H1 (cell line): ENCODE measurements at regions not wholly inside any gene's neighbourhood (a gene's known extent, or its start where the extent isn't known, plus 50 kb on each side); places are given as distances from the start of the nearest gene placed in this dataset.

Experiments
- CTCF ChIA-PET: fragments of 300-600 bp; sonication (Branson Sonifier 250); formaldehyde crosslinking; loops from one replicate; lab custom pipeline; 2021; ENCODE audit not compliant: partially characterized antibody; lab: Charles Lee
- POLR2A ChIA-PET: fragments of 300-600 bp; sonication (Branson Sonifier 250); formaldehyde crosslinking; loops from one replicate; lab custom pipeline; 2021; ENCODE audit warnings: inconsistent platforms; ENCODE audit not compliant: partially characterized antibody; lab: Charles Lee
- DNase-seq, 2 experiments: peaks; one replicate each; pipeline versions ENCODE4 v3.0.0 to v3.0.0-alpha.2; 2010 to 2022; ENCODE audit warnings: low spot score in 2 of 2, low read depth in 1 of 2, mixed read lengths in 1 of 2
- FAIRE-seq: peaks from 2 replicates; lab custom pipeline; 2011; peaks lifted over from hg19 to GRCh38; lab: Jason Lieb, UNC
- H2AFZ ChIP-seq: 2 replicates; pipeline ENCODE4 v1.8.1; 2012; ENCODE audit warnings: low read length, inconsistent platforms
- H2AK5ac ChIP-seq: 2 replicates; pipeline ENCODE4 v1.6.1; 2013; ENCODE audit warnings: low read depth, low read length
- H2BK120ac ChIP-seq: replicated peaks from 2 replicates; pipeline ENCODE3; 2013; ENCODE audit warnings: low read depth, low read length, inconsistent platforms
- H2BK12ac ChIP-seq: 2 replicates; pipeline ENCODE4 v1.6.1; 2013; ENCODE audit warnings: low read depth, low read length
- H2BK15ac ChIP-seq: 2 replicates; pipeline ENCODE4 v1.6.1; 2013; ENCODE audit warnings: low read length
- H2BK20ac ChIP-seq: 2 replicates; pipeline ENCODE4 v1.6.1; 2013; ENCODE audit warnings: low read length
- H2BK5ac ChIP-seq: 2 replicates; pipeline ENCODE4 v1.6.1; 2013; ENCODE audit warnings: low read depth, low read length
- H3K14ac ChIP-seq: 2 replicates; pipeline ENCODE4 v1.6.1; 2013; ENCODE audit warnings: inconsistent platforms; ENCODE audit not compliant: insufficient read length
- H3K18ac ChIP-seq: 2 replicates; pipeline ENCODE4 v1.6.1; 2013; ENCODE audit warnings: low read length; ENCODE audit errors: extremely low read depth
- H3K23ac ChIP-seq: 2 replicates; pipeline ENCODE4 v1.6.1; 2013; ENCODE audit warnings: inconsistent platforms; ENCODE audit not compliant: insufficient read length
- H3K23me2 ChIP-seq: 2 replicates; pipeline ENCODE4 v1.6.1; 2013; ENCODE audit warnings: low read depth, low read length
- H3K27ac ChIP-seq: 2 replicates; pipeline ENCODE4 v1.6.1; 2011; ENCODE audit warnings: low read depth, low read length, inconsistent platforms
- H3K27me3 ChIP-seq, 4 experiments: replicated peaks in 1 of 4; 1 replicate in 1 of 4; 2 replicates in 3 of 4; pipeline versions ENCODE4 v1.6.1 to v1.8.1; 2011 to 2013; ENCODE audit warnings: low read length in 3 of 4, mild to moderate bottlenecking in 3 of 4, inconsistent platforms in 2 of 4, mixed read lengths in 2 of 4, moderate library complexity in 1 of 4; ENCODE audit not compliant: control insufficient read depth in 3 of 4, insufficient read depth in 3 of 4; ENCODE audit errors: extremely low read depth in 1 of 4
- H3K36me3 ChIP-seq, 4 experiments: 2 replicates each; pipeline versions ENCODE4 v1.6.1 to v1.8.1; 2011 to 2013; ENCODE audit warnings: mild to moderate bottlenecking in 4 of 4, low read length in 3 of 4, moderate library complexity in 2 of 4, control low read depth in 1 of 4, inconsistent platforms in 1 of 4; ENCODE audit not compliant: insufficient read depth in 4 of 4, control insufficient read depth in 2 of 4
- H3K4ac ChIP-seq: replicated peaks from 2 replicates; pipeline ENCODE3; 2013; ENCODE audit warnings: low read length, low read depth, mixed read lengths, inconsistent platforms; ENCODE audit not compliant: insufficient read length
- H3K4me1 ChIP-seq, 4 experiments: replicated peaks in 1 of 4; 1 replicate in 1 of 4; 2 replicates in 3 of 4; pipeline versions ENCODE4 v1.6.1 to v1.8.1; 2011 to 2013; ENCODE audit warnings: low read length in 3 of 4, inconsistent platforms in 2 of 4, mixed read lengths in 1 of 4; ENCODE audit not compliant: insufficient read depth in 4 of 4, control insufficient read depth in 3 of 4
- H3K4me2 ChIP-seq, 2 experiments: 2 replicates each; pipeline versions ENCODE4 v1.6.1 to v1.8.1; 2011 to 2013; ENCODE audit warnings: low read depth in 2 of 2, low read length in 2 of 2, control low read depth in 1 of 2, inconsistent platforms in 1 of 2, mild to moderate bottlenecking in 1 of 2; ENCODE audit not compliant: insufficient read depth in 1 of 2
- H3K4me3 ChIP-seq, 4 experiments: fragments of 200-600, 300-600 bp in 1 of 4; sonication (generic), shearing (Covaris generic), sonication (Bioruptor Twin) in 1 of 4; 2 replicates each; pipeline versions ENCODE4 v1.5.1 to v1.8.1; 2011 to 2016; ENCODE audit warnings: low read length in 4 of 4, low read depth in 3 of 4, control low read depth in 2 of 4, inconsistent platforms in 2 of 4, mild to moderate bottlenecking in 2 of 4, mixed read lengths in 1 of 4, moderate library complexity in 1 of 4; ENCODE audit not compliant: insufficient read depth in 2 of 4; ENCODE audit errors: extremely low read depth in 1 of 4
- H3K56ac ChIP-seq: replicated peaks from 2 replicates; pipeline ENCODE3; 2013; ENCODE audit warnings: low read depth, mild to moderate bottlenecking, mixed read lengths, low read length, inconsistent platforms; ENCODE audit not compliant: insufficient read length
- H3K79me1 ChIP-seq: 2 replicates; pipeline ENCODE4 v1.6.1; 2013; ENCODE audit warnings: low read depth, low read length, control low read depth
- H3K79me2 ChIP-seq, 2 experiments: 2 replicates each; pipeline versions ENCODE4 v1.6.1 to v1.8.1; 2012 to 2013; ENCODE audit warnings: low read length in 2 of 2, mild to moderate bottlenecking in 2 of 2, inconsistent platforms in 1 of 2; ENCODE audit not compliant: insufficient read depth in 2 of 2, control insufficient read depth in 1 of 2
- H3K9ac ChIP-seq, 4 experiments: replicated peaks in 1 of 4; 1 replicate in 1 of 4; 2 replicates in 3 of 4; pipeline versions ENCODE4 v1.6.1 to v1.8.1; 2011 to 2013; ENCODE audit warnings: low read depth in 3 of 4, low read length in 3 of 4, control low read depth in 2 of 4, mild to moderate bottlenecking in 2 of 4, moderate library complexity in 2 of 4, inconsistent platforms in 1 of 4; ENCODE audit errors: extremely low read depth in 1 of 4
- H3K9me3 ChIP-seq, 2 experiments: 2 replicates each; pipeline versions ENCODE4 v1.6.1 to v1.8.1; 2012 to 2013; ENCODE audit warnings: mild to moderate bottlenecking in 2 of 2, moderate library complexity in 2 of 2, control low read depth in 1 of 2, inconsistent platforms in 1 of 2, low read depth in 1 of 2, low read length in 1 of 2, mixed read lengths in 1 of 2; ENCODE audit not compliant: insufficient read depth in 2 of 2
- H4K20me1 ChIP-seq, 2 experiments: replicated peaks in 1 of 2; 2 replicates each; pipeline versions ENCODE3 to v1.8.1; 2011 to 2013; ENCODE audit warnings: inconsistent platforms in 2 of 2, low read length in 2 of 2, mild to moderate bottlenecking in 1 of 2; ENCODE audit not compliant: insufficient read depth in 2 of 2, control insufficient read depth in 1 of 2
- H4K5ac ChIP-seq: 2 replicates; pipeline ENCODE4 v1.6.1; 2013; ENCODE audit warnings: low read length, low read depth, mixed read lengths, inconsistent platforms; ENCODE audit not compliant: insufficient read length
- H4K8ac ChIP-seq: 2 replicates; pipeline ENCODE4 v1.8.0; 2013; ENCODE audit warnings: mild to moderate bottlenecking, moderate library complexity, low read length, inconsistent platforms; ENCODE audit not compliant: insufficient read depth; ENCODE audit errors: extremely low read depth
- H4K91ac ChIP-seq: replicated peaks from 2 replicates; pipeline ENCODE3; 2013; ENCODE audit warnings: low read length, mixed read lengths, inconsistent platforms; ENCODE audit not compliant: insufficient read length
- BACH1 ChIP-seq: IDR thresholded peaks from 2 replicates; pipeline ENCODE4 v1.6.1; 2012; ENCODE audit warnings: low read length, improper control_type of control experiment
- CHD2 ChIP-seq: IDR thresholded peaks from 2 replicates; pipeline ENCODE4 v1.6.1; 2012; ENCODE audit warnings: low read length, improper control_type of control experiment
- EGR1 ChIP-seq: IDR thresholded peaks from 2 replicates; pipeline ENCODE4 v1.6.1; 2011; ENCODE audit warnings: low read depth, low read length, borderline replicate concordance
- EP300 ChIP-seq, 2 experiments: IDR thresholded peaks; 1 replicate in 1 of 2; 2 replicates in 1 of 2; pipeline ENCODE4 v1.6.1; 2011 to 2012; ENCODE audit warnings: low read depth in 2 of 2, low read length in 2 of 2, mild to moderate bottlenecking in 2 of 2, borderline replicate concordance in 1 of 2, inconsistent platforms in 1 of 2, moderate library complexity in 1 of 2
- KDM1A ChIP-seq: fragments of 200-600, 300-600 bp; sonication (generic); IDR thresholded peaks from 2 replicates; pipeline ENCODE4 v1.7.1; 2016; ENCODE audit warnings: mild to moderate bottlenecking, low read length, borderline replicate concordance
- MAFK ChIP-seq: IDR thresholded peaks from 2 replicates; pipeline ENCODE4 v1.6.1; 2012; ENCODE audit warnings: low read depth, mild to moderate bottlenecking, improper control_type of control experiment, low read length
- NANOG ChIP-seq: IDR thresholded peaks from 2 replicates; pipeline ENCODE4 v1.6.1; 2011; ENCODE audit warnings: low read length, low read depth, mild to moderate bottlenecking, inconsistent platforms; ENCODE audit not compliant: insufficient read depth, poor library complexity, severe bottlenecking
- PHF8 ChIP-seq: fragments of 200-600 bp; sonication (generic); conservative IDR thresholded peaks from 2 replicates; pipeline ENCODE4 v1.7.1; 2012; ENCODE audit warnings: low read depth, mild to moderate bottlenecking, inconsistent platforms, low read length, moderate library complexity
- POLR2A ChIP-seq, 2 experiments: IDR thresholded peaks; 1 replicate in 1 of 2; 2 replicates in 1 of 2; pipeline ENCODE4 v1.6.1; 2011; ENCODE audit warnings: low read depth in 2 of 2, low read length in 2 of 2, mild to moderate bottlenecking in 2 of 2; ENCODE audit errors: control extremely low read depth in 1 of 2
- RXRA ChIP-seq: IDR thresholded peaks from 2 replicates; pipeline ENCODE4 v1.6.1; 2011; ENCODE audit warnings: low read depth, mild to moderate bottlenecking, low read length, moderate library complexity; ENCODE audit not compliant: insufficient read depth
- SAP30 ChIP-seq: fragments of 300-600 bp; sonication (generic); IDR thresholded peaks from 2 replicates; pipeline ENCODE4 v1.7.1; 2012; ENCODE audit warnings: low read length, moderate library complexity, mild to moderate bottlenecking, inconsistent platforms; ENCODE audit not compliant: insufficient read depth, insufficient replicate concordance
- SIX5 ChIP-seq: IDR thresholded peaks from 2 replicates; pipeline ENCODE4 v1.6.1; 2011; ENCODE audit warnings: mild to moderate bottlenecking, low read depth, low read length
- SP2 ChIP-seq: IDR thresholded peaks from 2 replicates; pipeline ENCODE4 v1.6.1; 2012; ENCODE audit warnings: mild to moderate bottlenecking, low read length, inconsistent platforms
- SP4 ChIP-seq: IDR thresholded peaks from 2 replicates; pipeline ENCODE4 v1.6.1; 2012; ENCODE audit warnings: low read length, inconsistent platforms
- TAF1 ChIP-seq: IDR thresholded peaks from 2 replicates; pipeline ENCODE4 v1.6.1; 2011; ENCODE audit warnings: mild to moderate bottlenecking, low read depth, low read length
- WGBS, 2 experiments: shearing (Covaris generic) in 1 of 2; methylation state at CpG; one replicate each; pipeline versions ENCODE4 v1.1.6 to v1.1.7; 2013 to 2015; ENCODE audit warnings: low lambda C conversion rate in 2 of 2, mixed read lengths in 2 of 2, inconsistent platforms in 1 of 2, low coverage in 1 of 2, missing lambda C conversion rate in 1 of 2; ENCODE audit not compliant: insufficient replicate concordance in 2 of 2, insufficient coverage in 1 of 2, insufficient read length in 1 of 2; ENCODE audit errors: extremely low coverage in 1 of 2, missing lambda C conversion rate in 1 of 2; 5-methylcytosine and 5-hydroxymethylcytosine counted together

GRCh38 chr12:105769486-105769885 lies 369.3 kb downstream of the NUAK1 start:
- H3K36me3 ChIP-seq, result no peaks in the 10 kb centered on the region
- TF ChIP-seq CHD2, result no peak
- no peak for TF ChIP-seq SP4
- no peak for TF ChIP-seq EGR1
- no peak for TF ChIP-seq PHF8
- no peak for TF ChIP-seq NANOG
- TF ChIP-seq POLR2A (IDR thresholded peaks at IDR 0.05; ENCODE audit: control extremely low read depth in 1 of 2, low read depth in 2 of 2, low read length in 2 of 2), result no peak
- TF ChIP-seq KDM1A, result no peak
- no peak for TF ChIP-seq EP300 (IDR thresholded peaks at IDR 0.05; ENCODE audit: borderline replicate concordance in 1 of 2, low read depth in 2 of 2, low read length in 2 of 2)
- TF ChIP-seq SP2, result no peak
- no peak for TF ChIP-seq MAFK
- no peak for TF ChIP-seq BACH1
- no peak for TF ChIP-seq TAF1
- TF ChIP-seq SAP30, result no peak
- TF ChIP-seq SIX5, result no peak
- no peak for TF ChIP-seq RXRA

More at GRCh38 chr12:105769486-105769885, 369.3 kb downstream of the NUAK1 start:
- DNase-seq (no peak), FAIRE-seq (no peak)
- H3K4me3 ChIP-seq, result no peak overlapping the region
- no peak overlapping the region for H3K56ac ChIP-seq
- no peak overlapping the region for H2AK5ac ChIP-seq
- H3K27me3 ChIP-seq, result no peaks in the 10 kb centered on the region
- ChIA-PET POLR2A (no interaction called here), CTCF (interaction anchor here (0.6 to 4.2 kb wide), 3 partner anchors 8 to 64 kb away, joined by 3 to 22 read pairs (median 6); no protein-coding TSS in a partner anchor)
- H4K91ac ChIP-seq, result no peak overlapping the region
- H3K9ac ChIP-seq, result no peak overlapping the region
- H2BK120ac ChIP-seq, result no peak overlapping the region
- no peak overlapping the region for H2AFZ ChIP-seq
- no peaks in the 10 kb centered on the region for H3K9me3 ChIP-seq
- H3K18ac ChIP-seq, result no peak overlapping the region
- H2BK15ac ChIP-seq, result no peak overlapping the region
- H2BK12ac ChIP-seq, result no peak overlapping the region
- no peak overlapping the region for H3K4me2 ChIP-seq
- H3K79me2 ChIP-seq, result no peaks in the 10 kb centered on the region
- H3K79me1 ChIP-seq, result no peaks in the 10 kb centered on the region
- H2BK5ac ChIP-seq, result no peak overlapping the region
- H3K23ac ChIP-seq, result no peak overlapping the region
- H4K8ac ChIP-seq, result no peak overlapping the region
- no peak overlapping the region for H2BK20ac ChIP-seq
- 0 out of 7 replicates have a peak, but pooled peaks cover 0 to 2% (median 0%) of the 10 kb centered on the region in 4 experiments for H3K4me1 ChIP-seq
- H4K20me1 ChIP-seq, result no peaks in the 10 kb centered on the region
- peak overlapping the region; percentile 45 for H3K14ac ChIP-seq
- H3K23me2 ChIP-seq, result no peaks in the 10 kb centered on the region
- no peak overlapping the region for H3K4ac ChIP-seq
- H4K5ac ChIP-seq, result no peak overlapping the region
- no peak overlapping the region for H3K27ac ChIP-seq
- WGBS, 2 experiments, result 83% methylated on average over 2 of the region's 2 CpGs; no CpG with 5 or more reads in 1 of the 2 experiments
